ENCODE measurements at regions not wholly inside any gene's neighbourhood (a gene's known extent, or its start where the extent isn't known, plus 50 kb on each side); places are given as distances from the start of the nearest gene placed in this dataset.

GRCh38 chr15:63434576-63435186 lies 53.0 kb upstream of the CA12 start:
- ATAC-seq (no peak), DNase-seq (no peak)
- Histone ChIP-seq H3K27ac (no peak overlapping the region), H3K9me3 (no peaks in the 10 kb centered on the region), H3K4me1 (peaks cover 4 to 7% of the 10 kb centered on the region in 2 donors), H3K27me3 (no peaks in the 10 kb centered on the region), H3K4me3 (no peak overlapping the region), H3K36me3 (no peaks in the 10 kb centered on the region)
- intact Hi-C loops (cut with DNase I; ENCODE audit: low total_unique reads) (no loop called here), in situ Hi-C loops (cut with MboI; ENCODE audit: low sequenced_read_pairs in 4 of 4) (no loop called here)
- no peak for TF ChIP-seq CTCF (IDR thresholded peaks at IDR 0.05 in 4 of 5, conservative IDR thresholded peaks at IDR 0.05 in 1 of 5)
- TF ChIP-seq POLR2A (IDR thresholded peaks at IDR 0.05) = no peak

- no peak for DNase-seq
- no peak for TF ChIP-seq CTCF (IDR thresholded peaks at IDR 0.05 in 4 of 5, conservative IDR thresholded peaks at IDR 0.05 in 1 of 5)
- no peak for TF ChIP-seq POLR2A (IDR thresholded peaks at IDR 0.05)
- no peak overlapping the region for H3K27ac ChIP-seq
- in situ Hi-C loops (cut with MboI; ENCODE audit: low sequenced_read_pairs in 4 of 4) = no loop called here
- no peaks in the 10 kb centered on the region for H3K9me3 ChIP-seq
- intact Hi-C loops (cut with DNase I; ENCODE audit: low total_unique reads) = no loop called here
- peaks cover 4 to 7% of the 10 kb centered on the region in 2 donors for H3K4me1 ChIP-seq
- no peak overlapping the region for H3K4me3 ChIP-seq
- H3K27me3 ChIP-seq = no peaks in the 10 kb centered on the region
- no peak for ATAC-seq
- H3K36me3 ChIP-seq = no peaks in the 10 kb centered on the region
Measured at GRCh38 chr15:63435204-63435820, 53.7 kb upstream of the CA12 start.

- ATAC-seq = no peak
- Histone ChIP-seq H3K27me3 (no peaks in the 10 kb centered on the region), H3K4me1 (peaks cover 4 to 7% of the 10 kb centered on the region in 2 donors), H3K4me3 (no peak overlapping the region), H3K27ac (no peak overlapping the region), H3K9me3 (no peaks in the 10 kb centered on the region), H3K36me3 (no peaks in the 10 kb centered on the region)
- in situ Hi-C loops (cut with MboI; ENCODE audit: low sequenced_read_pairs in 4 of 4) (no loop called here), intact Hi-C loops (cut with DNase I; ENCODE audit: low total_unique reads) (no loop called here)
- no peak for TF ChIP-seq POLR2A (IDR thresholded peaks at IDR 0.05)
- TF ChIP-seq CTCF (IDR thresholded peaks at IDR 0.05 in 4 of 5, conservative IDR thresholded peaks at IDR 0.05 in 1 of 5) = no peak
- no peak for DNase-seq
Measured at GRCh38 chr15:63436341-63436740, 54.7 kb upstream of the CA12 start.

- TF ChIP-seq CTCF (IDR thresholded peaks at IDR 0.05 in 4 of 5, conservative IDR thresholded peaks at IDR 0.05 in 1 of 5) (no peak), POLR2A (IDR thresholded peaks at IDR 0.05) (no peak)
- Histone ChIP-seq H3K27ac (peak overlapping the region in 3 of 4 donors; percentile 32 to 54 (median 52)), H3K4me3 (no peak overlapping the region), H3K36me3 (no peaks in the 10 kb centered on the region), H3K27me3 (no peaks in the 10 kb centered on the region), H3K9me3 (no peaks in the 10 kb centered on the region), H3K4me1 (peaks cover 4 to 7% of the 10 kb centered on the region in 2 donors)
- peak; percentile 49 to 66 for DNase-seq
- intact Hi-C loops (cut with DNase I; ENCODE audit: low total_unique reads) (no loop called here), in situ Hi-C loops (cut with MboI; ENCODE audit: low sequenced_read_pairs in 4 of 4) (no loop called here)
- peak; percentile 57 to 81 for ATAC-seq
Measured at GRCh38 chr15:63436872-63437375, 55.3 kb upstream of the CA12 start.
